Mesendoderm (in vitro differentiated cells): ENCODE measurements at regions not wholly inside any gene's neighbourhood (a gene's known extent, or its start where the extent isn't known, plus 50 kb on each side); places are given as distances from the start of the nearest gene placed in this dataset.
A peak's percentile ranks its signal among the peaks of the same experiment; 100 is the strongest.

ENCODE experiments used
- DNase-seq: peaks from one replicate; pipeline ENCODE4 v3.0.0; 2013
- H2AK5ac ChIP-seq: 2 replicates; pipeline ENCODE4 v1.6.1; 2013; ENCODE audit warnings: low read length, inconsistent platforms
- H2BK120ac ChIP-seq: 2 replicates; pipeline ENCODE4 v1.6.1; 2013; ENCODE audit warnings: low read depth, mild to moderate bottlenecking, low read length, moderate library complexity, mixed read lengths
- H2BK15ac ChIP-seq: replicated peaks from 2 replicates; pipeline ENCODE4 v1.6.1; 2013; ENCODE audit warnings: low read depth, mild to moderate bottlenecking, moderate library complexity
- H2BK5ac ChIP-seq: 2 replicates; pipeline ENCODE4 v1.6.1; 2013; ENCODE audit warnings: low read length, inconsistent platforms
- H3K18ac ChIP-seq: 2 replicates; pipeline ENCODE4 v1.6.1; 2013; ENCODE audit warnings: mild to moderate bottlenecking, low read length, mixed read lengths
- H3K23ac ChIP-seq: one replicate; pipeline ENCODE4 v1.6.1; 2013; ENCODE audit warnings: low read length
- H3K27ac ChIP-seq: 2 replicates; pipeline ENCODE4 v1.5.1; 2013; ENCODE audit warnings: low read depth, mild to moderate bottlenecking, inconsistent platforms, low read length, moderate library complexity
- H3K27me3 ChIP-seq: 2 replicates; pipeline ENCODE4 v1.6.1; 2013; ENCODE audit warnings: low read length, control low read depth, mild to moderate bottlenecking, inconsistent platforms; ENCODE audit not compliant: insufficient read depth, poor library complexity
- H3K36me3 ChIP-seq: 2 replicates; pipeline ENCODE4 v1.6.1; 2013; ENCODE audit warnings: low read length, inconsistent platforms; ENCODE audit not compliant: control insufficient read depth, insufficient read depth
- H3K4ac ChIP-seq: one replicate; pipeline ENCODE4 v1.6.1; 2013; ENCODE audit warnings: low read depth, mild to moderate bottlenecking, low read length, moderate library complexity
- H3K4me1 ChIP-seq: 2 replicates; pipeline ENCODE4 v1.6.1; 2013; ENCODE audit warnings: low read depth, low read length, inconsistent platforms; ENCODE audit not compliant: control insufficient read depth
- H3K4me2 ChIP-seq: 2 replicates; pipeline ENCODE4 v1.6.1; 2013; ENCODE audit warnings: low read length
- H3K4me3 ChIP-seq: 2 replicates; pipeline ENCODE4 v1.5.1; 2013; ENCODE audit warnings: mild to moderate bottlenecking, low read length
- H3K56ac ChIP-seq: one replicate; pipeline ENCODE4 v1.6.1; 2013; ENCODE audit warnings: low read length
- H3K79me1 ChIP-seq: 2 replicates; pipeline ENCODE4 v1.6.1; 2013; ENCODE audit warnings: low read length, inconsistent platforms
- H3K79me2 ChIP-seq: 2 replicates; pipeline ENCODE4 v1.6.1; 2013; ENCODE audit warnings: mild to moderate bottlenecking, low read length; ENCODE audit not compliant: control insufficient read depth, insufficient read depth
- H3K9ac ChIP-seq: 2 replicates; pipeline ENCODE4 v1.6.1; 2013; ENCODE audit warnings: low read length, inconsistent platforms
- H4K5ac ChIP-seq: one replicate; pipeline ENCODE4 v1.6.1; 2013; ENCODE audit warnings: low read length
- H4K8ac ChIP-seq: one replicate; pipeline ENCODE4 v1.6.1; 2013; ENCODE audit warnings: low read depth, mild to moderate bottlenecking, control low read depth, low read length, moderate library complexity
- WGBS: extraction: QIAGEN DNeasy Blood & Tissue Kit; methylation state at CpG from one replicate; pipeline ENCODE4 v1.1.7; 2013; ENCODE audit warnings: low lambda C conversion rate, missing lambda C conversion rate; ENCODE audit not compliant: insufficient coverage; ENCODE audit errors: extremely low coverage; 5-methylcytosine and 5-hydroxymethylcytosine counted together

DNA sequence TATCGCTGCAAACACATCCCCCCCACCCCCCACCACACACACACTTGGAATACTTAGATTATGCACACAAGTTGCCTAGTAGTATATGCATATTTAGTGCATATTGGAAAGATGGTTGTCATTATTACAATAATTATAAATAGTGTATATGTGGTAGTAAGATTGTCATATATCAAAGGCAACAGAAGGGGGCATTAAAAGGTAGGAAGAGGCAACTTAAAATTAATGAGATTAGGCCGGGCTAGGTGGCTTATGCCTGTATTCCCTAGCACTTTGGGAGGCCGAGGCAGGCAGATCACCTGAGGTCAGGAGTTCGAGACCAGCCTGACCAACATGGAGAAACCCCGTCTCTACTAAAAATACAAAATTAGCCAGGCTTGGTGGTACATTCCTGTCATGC is 52.1 kb downstream of the GSC start:
- Histone ChIP-seq H3K4ac (no peak overlapping the region), H4K5ac (no peak overlapping the region), H3K4me1 (no peaks in the 10 kb centered on the region), H2BK120ac (no peak overlapping the region), H3K27ac (no peak overlapping the region), H3K23ac (no peak overlapping the region), H3K79me2 (no peaks in the 10 kb centered on the region), H3K18ac (no peak overlapping the region), H3K9ac (no peak overlapping the region), H3K36me3 (no peaks in the 10 kb centered on the region), H3K56ac (no peak overlapping the region), H2BK5ac (no peak overlapping the region), H3K4me3 (no peak overlapping the region), H3K4me2 (no peak overlapping the region), H3K27me3 (no peaks in the 10 kb centered on the region), H4K8ac (no peak overlapping the region), H2AK5ac (no peak overlapping the region), H3K79me1 (no peaks in the 10 kb centered on the region), H2BK15ac (no peak overlapping the region)
- DNase-seq, result no peak
- no CpG with 5 or more reads among the region's 5 CpGs for WGBS

DNA sequence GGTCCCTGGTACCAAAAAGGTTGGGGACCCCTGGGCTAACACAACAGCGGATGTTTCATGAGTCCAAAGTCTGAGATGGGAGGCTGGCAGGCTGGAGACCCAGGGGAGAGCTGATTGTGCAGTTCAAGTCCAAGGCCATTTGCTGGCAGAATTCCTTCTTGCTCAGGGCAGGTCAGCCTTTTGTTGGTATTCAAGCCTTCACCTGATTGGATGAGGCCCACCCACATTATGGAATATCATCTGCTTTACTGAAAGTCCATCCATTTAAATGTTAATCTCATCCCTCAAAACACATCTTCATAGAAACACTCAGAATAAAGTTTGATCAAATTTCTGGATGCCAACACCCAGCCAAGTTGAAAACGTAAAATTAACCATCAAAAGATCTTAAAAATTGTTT is 52.9 kb downstream of the GSC start:
- H2BK5ac ChIP-seq, result no peak overlapping the region
- no peak overlapping the region for H3K4me2 ChIP-seq
- no peak overlapping the region for H2AK5ac ChIP-seq
- H2BK120ac ChIP-seq, result no peak overlapping the region
- no peak overlapping the region for H3K18ac ChIP-seq
- no peak overlapping the region for H3K4ac ChIP-seq
- no peaks in the 10 kb centered on the region for H3K4me1 ChIP-seq
- H4K8ac ChIP-seq, result no peak overlapping the region
- WGBS, result no CpG with 5 or more reads among the region's 2 CpGs
- no peaks in the 10 kb centered on the region for H3K36me3 ChIP-seq
- no peak overlapping the region for H3K9ac ChIP-seq
- H3K27me3 ChIP-seq, result no peaks in the 10 kb centered on the region
- no peak overlapping the region for H3K4me3 ChIP-seq
- H3K23ac ChIP-seq, result no peak overlapping the region
- H2BK15ac ChIP-seq, result no peak overlapping the region
- no peaks in the 10 kb centered on the region for H3K79me2 ChIP-seq
- H3K56ac ChIP-seq, result no peak overlapping the region
- H3K27ac ChIP-seq, result no peak overlapping the region
- H4K5ac ChIP-seq, result no peak overlapping the region
- no peak for DNase-seq
- H3K79me1 ChIP-seq, result no peaks in the 10 kb centered on the region

DNA sequence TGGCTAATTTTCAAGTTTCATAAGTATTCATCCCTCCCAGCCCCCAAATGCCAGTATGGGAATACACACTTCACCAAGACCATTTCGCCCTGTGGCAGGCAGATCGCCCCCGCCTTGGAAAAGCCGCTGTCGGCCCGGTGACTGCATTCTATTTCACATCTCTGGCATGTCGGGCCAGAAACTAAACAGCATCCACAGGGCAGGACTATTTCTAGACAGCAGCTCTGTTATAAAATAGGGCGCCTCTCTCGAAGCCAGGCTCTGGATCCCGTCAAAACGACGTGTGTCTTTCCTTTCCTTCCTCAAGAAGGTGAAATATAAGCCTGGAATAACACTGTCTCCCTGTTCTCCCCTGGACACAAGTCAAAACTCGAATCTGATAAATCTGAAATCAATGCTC is 56.8 kb downstream of the GSC start:
- Histone ChIP-seq H3K4me1 (no peaks in the 10 kb centered on the region), H3K27ac (no peak overlapping the region), H3K23ac (no peak overlapping the region), H3K4ac (no peak overlapping the region), H3K79me1 (no peaks in the 10 kb centered on the region), H3K56ac (no peak overlapping the region), H3K9ac (no peak overlapping the region), H3K4me2 (no peak overlapping the region), H4K8ac (no peak overlapping the region), H2BK5ac (no peak overlapping the region), H2AK5ac (no peak overlapping the region), H3K18ac (no peak overlapping the region), H4K5ac (no peak overlapping the region), H2BK15ac (no peak overlapping the region), H3K36me3 (no peaks in the 10 kb centered on the region), H3K27me3 (no peaks in the 10 kb centered on the region), H3K4me3 (no peak overlapping the region), H2BK120ac (no peak overlapping the region), H3K79me2 (no peaks in the 10 kb centered on the region)
- no CpG with 5 or more reads among the region's 13 CpGs for WGBS
- DNase-seq, result no peak

DNA sequence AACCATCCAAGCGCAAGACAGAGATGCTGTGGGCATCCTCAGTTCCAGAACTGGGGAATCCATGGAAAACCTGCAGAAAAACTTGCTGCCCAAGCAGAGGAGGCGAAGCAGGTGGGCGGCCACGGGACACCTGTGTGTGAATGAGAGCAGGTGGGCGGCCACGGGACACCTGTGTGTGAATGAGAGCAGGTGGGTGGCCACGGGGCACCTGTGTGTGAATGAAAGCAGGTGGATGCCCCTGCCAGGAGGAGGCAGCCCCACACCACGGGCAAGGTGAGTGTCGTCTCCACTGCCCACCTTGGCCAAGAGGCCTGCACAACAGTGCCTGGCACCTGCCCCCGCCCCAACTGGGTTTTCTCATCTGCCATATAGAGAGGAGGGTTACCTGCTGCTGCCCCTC is 59.2 kb downstream of the GSC start:
- Histone ChIP-seq H3K27ac (no peak overlapping the region), H2BK120ac (no peak overlapping the region), H3K9ac (no peak overlapping the region), H2AK5ac (no peak overlapping the region), H4K5ac (no peak overlapping the region), H3K56ac (no peak overlapping the region), H3K79me2 (no peaks in the 10 kb centered on the region), H3K27me3 (no peaks in the 10 kb centered on the region), H3K4me1 (no peaks in the 10 kb centered on the region), H4K8ac (no peak overlapping the region), H3K4me3 (no peak overlapping the region), H3K18ac (no peak overlapping the region), H2BK5ac (no peak overlapping the region), H3K23ac (peak overlapping the region; percentile 66), H3K4ac (no peak overlapping the region), H2BK15ac (no peak overlapping the region), H3K36me3 (no peaks in the 10 kb centered on the region), H3K4me2 (no peak overlapping the region), H3K79me1 (no peaks in the 10 kb centered on the region)
- WGBS, result no CpG with 5 or more reads among the region's 10 CpGs
- no peak for DNase-seq

DNA sequence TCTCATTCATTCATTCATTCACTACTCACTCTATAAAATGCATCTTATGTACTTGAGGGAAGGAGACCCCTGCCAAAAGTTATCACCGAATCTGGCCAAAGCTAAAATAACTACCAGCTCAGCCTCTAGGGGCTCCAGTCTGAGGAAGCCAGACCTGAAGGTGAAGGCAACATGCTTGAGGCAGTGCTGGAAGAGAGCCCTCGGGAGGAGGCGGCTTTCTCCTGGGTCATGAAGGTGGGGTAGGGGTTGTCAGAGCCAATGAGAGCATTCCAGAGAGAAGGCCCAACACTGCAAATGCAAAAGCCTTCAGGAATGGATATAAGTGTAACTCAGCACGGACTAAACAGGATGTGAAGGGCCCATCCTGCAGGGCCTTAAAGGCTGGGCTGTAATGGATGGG is 62.4 kb downstream of the GSC start:
- H3K79me1 ChIP-seq, result no peaks in the 10 kb centered on the region
- no peak overlapping the region for H3K4me3 ChIP-seq
- H3K36me3 ChIP-seq, result no peaks in the 10 kb centered on the region
- no peak overlapping the region for H3K9ac ChIP-seq
- no peak overlapping the region for H4K8ac ChIP-seq
- no peaks in the 10 kb centered on the region for H3K79me2 ChIP-seq
- H3K4me2 ChIP-seq, result no peak overlapping the region
- H3K4me1 ChIP-seq, result no peaks in the 10 kb centered on the region
- H3K27me3 ChIP-seq, result no peaks in the 10 kb centered on the region
- no peak overlapping the region for H2AK5ac ChIP-seq
- DNase-seq, result peak; percentile 96
- no peak overlapping the region for H3K56ac ChIP-seq
- H2BK15ac ChIP-seq, result no peak overlapping the region
- H4K5ac ChIP-seq, result no peak overlapping the region
- WGBS, result no CpG with 5 or more reads among the region's 4 CpGs
- H2BK5ac ChIP-seq, result no peak overlapping the region
- H3K23ac ChIP-seq, result no peak overlapping the region
- no peak overlapping the region for H2BK120ac ChIP-seq
- H3K27ac ChIP-seq, result no peak overlapping the region
- no peak overlapping the region for H3K4ac ChIP-seq
- no peak overlapping the region for H3K18ac ChIP-seq

DNA sequence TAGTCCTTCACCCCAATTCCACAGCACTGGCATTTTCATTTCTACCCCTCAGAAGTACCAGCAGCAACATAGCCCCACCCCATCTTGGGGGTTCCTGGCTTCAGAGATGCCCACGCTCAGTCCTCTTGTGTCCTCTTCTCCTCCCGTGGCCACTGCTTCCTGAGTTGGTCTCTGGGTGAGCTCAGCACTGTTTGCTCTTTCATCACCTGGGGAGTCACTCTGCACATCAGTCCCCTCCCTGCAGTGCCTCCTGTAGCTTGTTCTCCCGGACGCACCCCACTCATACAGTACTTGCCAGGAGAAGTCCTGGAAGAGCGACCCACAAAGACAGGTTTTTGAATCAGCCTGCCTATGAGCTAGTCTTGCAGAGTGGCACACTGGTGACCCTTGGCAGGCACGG is 63.8 kb downstream of the GSC start:
- Histone ChIP-seq H3K79me1 (no peaks in the 10 kb centered on the region), H4K8ac (no peak overlapping the region), H3K56ac (no peak overlapping the region), H3K4me3 (no peak overlapping the region), H3K18ac (no peak overlapping the region), H3K27ac (no peak overlapping the region), H2AK5ac (no peak overlapping the region), H3K27me3 (no peaks in the 10 kb centered on the region), H2BK120ac (no peak overlapping the region), H3K36me3 (no peaks in the 10 kb centered on the region), H2BK5ac (no peak overlapping the region), H4K5ac (no peak overlapping the region), H3K79me2 (no peaks in the 10 kb centered on the region), H2BK15ac (no peak overlapping the region), H3K4me1 (no peaks in the 10 kb centered on the region), H3K9ac (no peak overlapping the region), H3K4me2 (no peak overlapping the region), H3K4ac (no peak overlapping the region), H3K23ac (no peak overlapping the region)
- DNase-seq, result no peak
- WGBS, result no CpG with 5 or more reads among the region's 6 CpGs
